H1 (cell line): ENCODE measurements at regions not wholly inside any gene's neighbourhood (a gene's known extent, or its start where the extent isn't known, plus 50 kb on each side); places are given as distances from the start of the nearest gene placed in this dataset.

Experiments used
- CTCF ChIA-PET: fragments of 300-600 bp; sonication (Branson Sonifier 250); formaldehyde crosslinking; loops from one replicate; lab custom pipeline; 2021; ENCODE audit not compliant: partially characterized antibody; lab: Charles Lee
- POLR2A ChIA-PET: fragments of 300-600 bp; sonication (Branson Sonifier 250); formaldehyde crosslinking; loops from one replicate; lab custom pipeline; 2021; ENCODE audit warnings: inconsistent platforms; ENCODE audit not compliant: partially characterized antibody; lab: Charles Lee
- DNase-seq, 2 experiments: peaks; one replicate each; pipeline versions ENCODE4 v3.0.0 to v3.0.0-alpha.2; 2010 to 2022; ENCODE audit warnings: low spot score in 2 of 2, low read depth in 1 of 2, mixed read lengths in 1 of 2
- FAIRE-seq: peaks from 2 replicates; lab custom pipeline; 2011; peaks lifted over from hg19 to GRCh38; lab: Jason Lieb, UNC
- H2AFZ ChIP-seq: 2 replicates; pipeline ENCODE4 v1.8.1; 2012; ENCODE audit warnings: low read length, inconsistent platforms
- H2AK5ac ChIP-seq: 2 replicates; pipeline ENCODE4 v1.6.1; 2013; ENCODE audit warnings: low read depth, low read length
- H2BK120ac ChIP-seq: replicated peaks from 2 replicates; pipeline ENCODE3; 2013; ENCODE audit warnings: low read depth, low read length, inconsistent platforms
- H2BK12ac ChIP-seq: 2 replicates; pipeline ENCODE4 v1.6.1; 2013; ENCODE audit warnings: low read depth, low read length
- H2BK15ac ChIP-seq: 2 replicates; pipeline ENCODE4 v1.6.1; 2013; ENCODE audit warnings: low read length
- H2BK20ac ChIP-seq: 2 replicates; pipeline ENCODE4 v1.6.1; 2013; ENCODE audit warnings: low read length
- H2BK5ac ChIP-seq: 2 replicates; pipeline ENCODE4 v1.6.1; 2013; ENCODE audit warnings: low read depth, low read length
- H3K14ac ChIP-seq: 2 replicates; pipeline ENCODE4 v1.6.1; 2013; ENCODE audit warnings: inconsistent platforms; ENCODE audit not compliant: insufficient read length
- H3K18ac ChIP-seq: 2 replicates; pipeline ENCODE4 v1.6.1; 2013; ENCODE audit warnings: low read length; ENCODE audit errors: extremely low read depth
- H3K23ac ChIP-seq: 2 replicates; pipeline ENCODE4 v1.6.1; 2013; ENCODE audit warnings: inconsistent platforms; ENCODE audit not compliant: insufficient read length
- H3K23me2 ChIP-seq: 2 replicates; pipeline ENCODE4 v1.6.1; 2013; ENCODE audit warnings: low read depth, low read length
- H3K27ac ChIP-seq: 2 replicates; pipeline ENCODE4 v1.6.1; 2011; ENCODE audit warnings: low read depth, low read length, inconsistent platforms
- H3K27me3 ChIP-seq, 4 experiments: replicated peaks in 1 of 4; 1 replicate in 1 of 4; 2 replicates in 3 of 4; pipeline versions ENCODE4 v1.6.1 to v1.8.1; 2011 to 2013; ENCODE audit warnings: low read length in 3 of 4, mild to moderate bottlenecking in 3 of 4, inconsistent platforms in 2 of 4, mixed read lengths in 2 of 4, moderate library complexity in 1 of 4; ENCODE audit not compliant: control insufficient read depth in 3 of 4, insufficient read depth in 3 of 4; ENCODE audit errors: extremely low read depth in 1 of 4
- H3K36me3 ChIP-seq, 4 experiments: 2 replicates each; pipeline versions ENCODE4 v1.6.1 to v1.8.1; 2011 to 2013; ENCODE audit warnings: mild to moderate bottlenecking in 4 of 4, low read length in 3 of 4, moderate library complexity in 2 of 4, control low read depth in 1 of 4, inconsistent platforms in 1 of 4; ENCODE audit not compliant: insufficient read depth in 4 of 4, control insufficient read depth in 2 of 4
- H3K4ac ChIP-seq: replicated peaks from 2 replicates; pipeline ENCODE3; 2013; ENCODE audit warnings: low read length, low read depth, mixed read lengths, inconsistent platforms; ENCODE audit not compliant: insufficient read length
- H3K4me1 ChIP-seq, 4 experiments: replicated peaks in 1 of 4; 1 replicate in 1 of 4; 2 replicates in 3 of 4; pipeline versions ENCODE4 v1.6.1 to v1.8.1; 2011 to 2013; ENCODE audit warnings: low read length in 3 of 4, inconsistent platforms in 2 of 4, mixed read lengths in 1 of 4; ENCODE audit not compliant: insufficient read depth in 4 of 4, control insufficient read depth in 3 of 4
- H3K4me2 ChIP-seq, 2 experiments: 2 replicates each; pipeline versions ENCODE4 v1.6.1 to v1.8.1; 2011 to 2013; ENCODE audit warnings: low read depth in 2 of 2, low read length in 2 of 2, control low read depth in 1 of 2, inconsistent platforms in 1 of 2, mild to moderate bottlenecking in 1 of 2; ENCODE audit not compliant: insufficient read depth in 1 of 2
- H3K4me3 ChIP-seq, 4 experiments: fragments of 200-600, 300-600 bp in 1 of 4; sonication (generic), shearing (Covaris generic), sonication (Bioruptor Twin) in 1 of 4; 2 replicates each; pipeline versions ENCODE4 v1.5.1 to v1.8.1; 2011 to 2016; ENCODE audit warnings: low read length in 4 of 4, low read depth in 3 of 4, control low read depth in 2 of 4, inconsistent platforms in 2 of 4, mild to moderate bottlenecking in 2 of 4, mixed read lengths in 1 of 4, moderate library complexity in 1 of 4; ENCODE audit not compliant: insufficient read depth in 2 of 4; ENCODE audit errors: extremely low read depth in 1 of 4
- H3K56ac ChIP-seq: replicated peaks from 2 replicates; pipeline ENCODE3; 2013; ENCODE audit warnings: low read depth, mild to moderate bottlenecking, mixed read lengths, low read length, inconsistent platforms; ENCODE audit not compliant: insufficient read length
- H3K79me1 ChIP-seq: 2 replicates; pipeline ENCODE4 v1.6.1; 2013; ENCODE audit warnings: low read depth, low read length, control low read depth
- H3K79me2 ChIP-seq, 2 experiments: 2 replicates each; pipeline versions ENCODE4 v1.6.1 to v1.8.1; 2012 to 2013; ENCODE audit warnings: low read length in 2 of 2, mild to moderate bottlenecking in 2 of 2, inconsistent platforms in 1 of 2; ENCODE audit not compliant: insufficient read depth in 2 of 2, control insufficient read depth in 1 of 2
- H3K9ac ChIP-seq, 4 experiments: replicated peaks in 1 of 4; 1 replicate in 1 of 4; 2 replicates in 3 of 4; pipeline versions ENCODE4 v1.6.1 to v1.8.1; 2011 to 2013; ENCODE audit warnings: low read depth in 3 of 4, low read length in 3 of 4, control low read depth in 2 of 4, mild to moderate bottlenecking in 2 of 4, moderate library complexity in 2 of 4, inconsistent platforms in 1 of 4; ENCODE audit errors: extremely low read depth in 1 of 4
- H3K9me3 ChIP-seq, 2 experiments: 2 replicates each; pipeline versions ENCODE4 v1.6.1 to v1.8.1; 2012 to 2013; ENCODE audit warnings: mild to moderate bottlenecking in 2 of 2, moderate library complexity in 2 of 2, control low read depth in 1 of 2, inconsistent platforms in 1 of 2, low read depth in 1 of 2, low read length in 1 of 2, mixed read lengths in 1 of 2; ENCODE audit not compliant: insufficient read depth in 2 of 2
- H4K20me1 ChIP-seq, 2 experiments: replicated peaks in 1 of 2; 2 replicates each; pipeline versions ENCODE3 to v1.8.1; 2011 to 2013; ENCODE audit warnings: inconsistent platforms in 2 of 2, low read length in 2 of 2, mild to moderate bottlenecking in 1 of 2; ENCODE audit not compliant: insufficient read depth in 2 of 2, control insufficient read depth in 1 of 2
- H4K5ac ChIP-seq: 2 replicates; pipeline ENCODE4 v1.6.1; 2013; ENCODE audit warnings: low read length, low read depth, mixed read lengths, inconsistent platforms; ENCODE audit not compliant: insufficient read length
- H4K8ac ChIP-seq: 2 replicates; pipeline ENCODE4 v1.8.0; 2013; ENCODE audit warnings: mild to moderate bottlenecking, moderate library complexity, low read length, inconsistent platforms; ENCODE audit not compliant: insufficient read depth; ENCODE audit errors: extremely low read depth
- H4K91ac ChIP-seq: replicated peaks from 2 replicates; pipeline ENCODE3; 2013; ENCODE audit warnings: low read length, mixed read lengths, inconsistent platforms; ENCODE audit not compliant: insufficient read length
- CTCF ChIP-seq, 3 experiments: IDR thresholded peaks; 1 replicate in 2 of 3; 2 replicates in 1 of 3; pipeline versions ENCODE4 v1.5.1 to v1.6.1; 2011; ENCODE audit warnings: low read length in 3 of 3, mild to moderate bottlenecking in 3 of 3, inconsistent platforms in 2 of 3, low read depth in 1 of 3, moderate library complexity in 1 of 3; ENCODE audit not compliant: insufficient read depth in 1 of 3; ENCODE audit errors: control extremely low read depth in 1 of 3
- KDM4A ChIP-seq: IDR thresholded peaks from one replicate; pipeline ENCODE4 v1.7.1; 2012; ENCODE audit warnings: low read depth, mild to moderate bottlenecking, moderate library complexity, low read length, inconsistent platforms; ENCODE audit not compliant: severe bottlenecking
- MAX ChIP-seq: IDR thresholded peaks from 2 replicates; pipeline ENCODE4 v1.6.1; 2012; ENCODE audit warnings: inconsistent platforms
- POU5F1 ChIP-seq: IDR thresholded peaks from 2 replicates; pipeline ENCODE4 v1.6.1; 2011; ENCODE audit warnings: low read depth, mild to moderate bottlenecking, low read length, moderate library complexity
- RAD21 ChIP-seq, 2 experiments: IDR thresholded peaks in 1 of 2; conservative IDR thresholded peaks in 1 of 2; 2 replicates each; pipeline ENCODE4 v1.6.1; 2011; ENCODE audit warnings: low read depth in 2 of 2, low read length in 2 of 2, improper control_type of control experiment in 1 of 2, inconsistent platforms in 1 of 2, mild to moderate bottlenecking in 1 of 2, moderate library complexity in 1 of 2
- SP1 ChIP-seq: IDR thresholded peaks from 2 replicates; pipeline ENCODE4 v1.6.1; 2011; ENCODE audit warnings: low read depth, low read length

GRCh38 chr1:82896036-82896435 lies 1095.3 kb downstream of the ADGRL2 start:
- Histone ChIP-seq H4K20me1 (no peaks in the 10 kb centered on the region), H2BK5ac (no peak overlapping the region), H4K8ac (no peak overlapping the region), H3K23ac (no peak overlapping the region), H3K27ac (no peak overlapping the region), H3K4ac (no peak overlapping the region), H3K36me3 (no peaks in the 10 kb centered on the region), H2BK20ac (no peak overlapping the region), H3K14ac (no peak overlapping the region), H3K27me3 (no peaks in the 10 kb centered on the region), H3K23me2 (no peaks in the 10 kb centered on the region), H4K91ac (no peak overlapping the region), H3K18ac (no peak overlapping the region), H3K4me1 (no peaks in the 10 kb centered on the region), H3K4me2 (no peak overlapping the region), H3K56ac (no peak overlapping the region), H2AFZ (no peak overlapping the region), H3K79me2 (no peaks in the 10 kb centered on the region), H2AK5ac (no peak overlapping the region), H3K9ac (no peak overlapping the region), H2BK12ac (no peak overlapping the region), H3K4me3 (no peak overlapping the region), H2BK120ac (no peak overlapping the region), H2BK15ac (no peak overlapping the region), H3K9me3 (no peaks in the 10 kb centered on the region), H3K79me1 (no peaks in the 10 kb centered on the region), H4K5ac (no peak overlapping the region)
- TF ChIP-seq CTCF (IDR thresholded peaks at IDR 0.05; ENCODE audit: control extremely low read depth in 1 of 3, insufficient read depth in 1 of 3, low read depth in 1 of 3, low read length in 3 of 3) = no peak
- TF ChIP-seq POU5F1 = no peak
- no peak for TF ChIP-seq KDM4A
- TF ChIP-seq MAX = no peak
- no peak for TF ChIP-seq SP1
- no peak for TF ChIP-seq RAD21 (IDR thresholded peaks at IDR 0.05 in 1 of 2, conservative IDR thresholded peaks at IDR 0.05 in 1 of 2; ENCODE audit: low read depth in 2 of 2, low read length in 2 of 2)
- no peak for DNase-seq
- no peak for FAIRE-seq
- CTCF ChIA-PET = no interaction called here
- POLR2A ChIA-PET = no interaction called here
